ENCODE measurements at regions not wholly inside any gene's neighbourhood (a gene's known extent, or its start where the extent isn't known, plus 50 kb on each side); places are given as distances from the start of the nearest gene placed in this dataset.
A peak's percentile ranks its signal among the peaks of the same experiment; 100 is the strongest.

GRCh38 chr6:132017942-132018341 is 66.8 kb upstream of the CCN2 start:
- Histone ChIP-seq H3K36me3 (ENCODE audit: insufficient read depth, low read length) (no peaks in the 10 kb centered on the region), H3K4me3 (no peak overlapping the region), H3K9ac (ENCODE audit: insufficient read length) (no peak overlapping the region), H3K9me3 (ENCODE audit: low read depth, low read length) (no peaks in the 10 kb centered on the region), H3K27ac (no peak overlapping the region)
- no peak for DNase-seq (ENCODE audit: low read depth, low spot score)
- TF ChIP-seq EZH2 (IDR thresholded peaks at IDR 0.05) (no peak), POLR2AphosphoS5 (IDR thresholded peaks at IDR 0.05; ENCODE audit: borderline replicate concordance, low read depth, low read length) (no peak), FOXP2 (optimal IDR thresholded peaks at IDR 0.05; ENCODE audit: control extremely low read depth, extremely low read length, insufficient read depth) (no peak)

GRCh38 chr6:132016396-132016795 is 65.2 kb upstream of the CCN2 start:
- Histone ChIP-seq H3K27ac (no peak overlapping the region), H3K9me3 (ENCODE audit: low read depth, low read length) (no peaks in the 10 kb centered on the region), H3K9ac (ENCODE audit: insufficient read length) (no peak overlapping the region), H3K4me3 (no peak overlapping the region), H3K36me3 (ENCODE audit: insufficient read depth, low read length) (no peaks in the 10 kb centered on the region)
- TF ChIP-seq POLR2AphosphoS5 (IDR thresholded peaks at IDR 0.05; ENCODE audit: borderline replicate concordance, low read depth, low read length) (no peak), EZH2 (IDR thresholded peaks at IDR 0.05) (no peak), FOXP2 (optimal IDR thresholded peaks at IDR 0.05; ENCODE audit: control extremely low read depth, extremely low read length, insufficient read depth) (no peak)
- no peak for DNase-seq (ENCODE audit: low read depth, low spot score)

GRCh38 chr6:132011582-132011981 is 60.4 kb upstream of the CCN2 start:
- no peaks in the 10 kb centered on the region for H3K9me3 ChIP-seq (ENCODE audit: low read depth, low read length)
- TF ChIP-seq FOXP2 (optimal IDR thresholded peaks at IDR 0.05; ENCODE audit: control extremely low read depth, extremely low read length, insufficient read depth) (no peak), POLR2AphosphoS5 (IDR thresholded peaks at IDR 0.05; ENCODE audit: borderline replicate concordance, low read depth, low read length) (no peak), EZH2 (IDR thresholded peaks at IDR 0.05) (no peak)
- H3K4me3 ChIP-seq = no peak overlapping the region
- H3K36me3 ChIP-seq (ENCODE audit: insufficient read depth, low read length) = no peaks in the 10 kb centered on the region
- DNase-seq (ENCODE audit: low read depth, low spot score) = peak; percentile 20
- H3K9ac ChIP-seq (ENCODE audit: insufficient read length) = no peak overlapping the region
- no peak overlapping the region for H3K27ac ChIP-seq

DNA sequence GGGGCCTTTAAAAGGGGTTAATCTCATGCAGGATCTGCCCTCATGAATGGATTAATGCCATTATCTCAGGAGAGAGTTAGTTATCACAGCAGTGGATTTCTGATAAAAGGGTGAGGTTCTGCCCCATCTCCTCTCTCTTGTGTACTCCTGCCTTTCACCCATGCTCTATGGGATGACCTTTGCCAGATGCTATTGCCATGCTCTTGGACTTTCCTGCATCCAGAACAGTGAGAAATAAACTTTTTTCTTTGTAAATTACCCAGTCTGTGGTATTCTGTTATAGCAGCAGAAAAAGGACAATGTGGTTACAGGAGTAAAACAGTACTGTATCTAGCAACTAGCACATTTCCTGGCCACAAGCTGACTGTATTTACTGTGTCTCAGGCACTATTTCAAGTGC is 58.0 kb upstream of the CCN2 start:
- H3K27ac ChIP-seq = no peak overlapping the region
- no peaks in the 10 kb centered on the region for H3K9me3 ChIP-seq (ENCODE audit: low read depth, low read length)
- no peak overlapping the region for H3K4me3 ChIP-seq
- no peak overlapping the region for H3K9ac ChIP-seq (ENCODE audit: insufficient read length)
- H3K36me3 ChIP-seq (ENCODE audit: insufficient read depth, low read length) = no peaks in the 10 kb centered on the region
- TF ChIP-seq FOXP2 (optimal IDR thresholded peaks at IDR 0.05; ENCODE audit: control extremely low read depth, extremely low read length, insufficient read depth) = no peak
- TF ChIP-seq POLR2AphosphoS5 (IDR thresholded peaks at IDR 0.05; ENCODE audit: borderline replicate concordance, low read depth, low read length) = no peak
- no peak for TF ChIP-seq EZH2 (IDR thresholded peaks at IDR 0.05)
- no peak for DNase-seq (ENCODE audit: low read depth, low spot score)

- no peak for DNase-seq (ENCODE audit: low read depth, low spot score)
- TF ChIP-seq FOXP2 (optimal IDR thresholded peaks at IDR 0.05; ENCODE audit: control extremely low read depth, extremely low read length, insufficient read depth) = no peak
- no peak for TF ChIP-seq EZH2 (IDR thresholded peaks at IDR 0.05)
- TF ChIP-seq POLR2AphosphoS5 (IDR thresholded peaks at IDR 0.05; ENCODE audit: borderline replicate concordance, low read depth, low read length) = no peak
Observed at GRCh38 chr6:132007474-132008190, 56.5 kb upstream of the CCN2 start.

GRCh38 chr6:132005178-132005577 is 54.0 kb upstream of the CCN2 start:
- H3K4me3 ChIP-seq = no peak overlapping the region
- H3K27ac ChIP-seq = no peak overlapping the region
- DNase-seq (ENCODE audit: low read depth, low spot score) = no peak
- H3K36me3 ChIP-seq (ENCODE audit: insufficient read depth, low read length) = no peaks in the 10 kb centered on the region
- no peak overlapping the region for H3K9ac ChIP-seq (ENCODE audit: insufficient read length)
- H3K9me3 ChIP-seq (ENCODE audit: low read depth, low read length) = no peaks in the 10 kb centered on the region
- TF ChIP-seq EZH2 (IDR thresholded peaks at IDR 0.05) (no peak), FOXP2 (optimal IDR thresholded peaks at IDR 0.05; ENCODE audit: control extremely low read depth, extremely low read length, insufficient read depth) (no peak), POLR2AphosphoS5 (IDR thresholded peaks at IDR 0.05; ENCODE audit: borderline replicate concordance, low read depth, low read length) (no peak)

More at GRCh38 chr6:132007474-132008190, 56.5 kb upstream of the CCN2 start:
- Histone ChIP-seq H3K9me3 (ENCODE audit: low read depth, low read length) (no peaks in the 10 kb centered on the region), H3K9ac (ENCODE audit: insufficient read length) (no peak overlapping the region), H3K4me3 (no peak overlapping the region), H3K36me3 (ENCODE audit: insufficient read depth, low read length) (no peaks in the 10 kb centered on the region), H3K27ac (no peak overlapping the region)

DNA sequence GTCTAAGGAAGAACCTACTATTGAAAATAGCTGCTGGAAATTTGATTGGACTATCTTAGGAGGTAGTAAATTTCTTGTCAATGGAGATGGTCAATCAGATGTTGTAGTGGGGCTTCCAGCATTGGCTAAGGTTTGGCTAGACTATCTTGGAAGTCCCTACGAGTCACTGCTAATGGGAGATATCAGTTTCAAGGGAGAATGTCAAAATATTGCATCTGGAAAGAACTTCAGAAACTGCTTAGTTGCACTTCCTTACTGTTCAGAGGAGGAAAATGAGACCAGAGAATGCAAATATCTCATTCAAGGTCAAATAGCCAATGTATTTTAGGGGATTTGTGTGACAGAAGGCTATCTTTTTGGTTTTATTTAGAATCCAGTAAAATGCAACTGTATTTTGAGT is 53.5 kb upstream of the CCN2 start:
- no peak for TF ChIP-seq FOXP2 (optimal IDR thresholded peaks at IDR 0.05; ENCODE audit: control extremely low read depth, extremely low read length, insufficient read depth)
- TF ChIP-seq POLR2AphosphoS5 (IDR thresholded peaks at IDR 0.05; ENCODE audit: borderline replicate concordance, low read depth, low read length) = no peak
- TF ChIP-seq EZH2 (IDR thresholded peaks at IDR 0.05) = no peak
- Histone ChIP-seq H3K4me3 (no peak overlapping the region), H3K9me3 (ENCODE audit: low read depth, low read length) (no peaks in the 10 kb centered on the region), H3K27ac (no peak overlapping the region), H3K36me3 (ENCODE audit: insufficient read depth, low read length) (no peaks in the 10 kb centered on the region), H3K9ac (ENCODE audit: insufficient read length) (no peak overlapping the region)
- no peak for DNase-seq (ENCODE audit: low read depth, low spot score)

GRCh38 chr6:132003516-132004178 is 52.5 kb upstream of the CCN2 start:
- Histone ChIP-seq H3K9ac (ENCODE audit: insufficient read length) (no peak overlapping the region), H3K4me3 (no peak overlapping the region), H3K9me3 (ENCODE audit: low read depth, low read length) (no peaks in the 10 kb centered on the region), H3K27ac (no peak overlapping the region), H3K36me3 (ENCODE audit: insufficient read depth, low read length) (no peaks in the 10 kb centered on the region)
- TF ChIP-seq FOXP2 (optimal IDR thresholded peaks at IDR 0.05; ENCODE audit: control extremely low read depth, extremely low read length, insufficient read depth) (no peak), EZH2 (IDR thresholded peaks at IDR 0.05) (no peak), POLR2AphosphoS5 (IDR thresholded peaks at IDR 0.05; ENCODE audit: borderline replicate concordance, low read depth, low read length) (no peak)
- no peak for DNase-seq (ENCODE audit: low read depth, low spot score)
